HCT116 (cell line): ENCODE measurements at regions not wholly inside any gene's neighbourhood (a gene's known extent, or its start where the extent isn't known, plus 50 kb on each side); places are given as distances from the start of the nearest gene placed in this dataset.

Experiments
- ATAC-seq: fragments of 200-7000 bp; cut with Tn5 transposase; 2 replicates; pipeline ENCODE4 v1.9.1; 2020; ENCODE audit warnings: mild to moderate bottlenecking, moderate library complexity
- BruUV-seq: library from RNA; stranded (reverse); fragments of 400-500 nt; replicated peaks from 2 replicates; lab custom pipeline; 2021; lab: Mats Ljungman, UMichigan
- CTCF ChIA-PET: fragments of 300-600 bp; sonication (Branson Sonifier 250); formaldehyde crosslinking; loops from one replicate; lab custom pipeline; 2021; ENCODE audit warnings: antibody characterized with exemption; lab: Charles Lee
- POLR2A ChIA-PET: fragments of 300-600, 350-600 bp; sonication (Branson Sonifier 250); formaldehyde crosslinking; loops from one replicate; lab custom pipeline; 2021; ENCODE audit warnings: antibody characterized with exemption; lab: Charles Lee
- RAD21 ChIA-PET, 2 experiments: fragments of 300-600 bp; sonication (Branson Sonifier 250); formaldehyde crosslinking; loops; one replicate each; lab custom pipeline; 2023; ENCODE audit warnings: low total read pairs in 2 of 2; ENCODE audit not compliant: uncharacterized antibody in 2 of 2, unreplicated experiment in 2 of 2, low non-redundant PET in 1 of 2; lab: Charles Lee
- DNase-seq: peaks from one replicate; pipeline ENCODE4 v3.0.0-alpha.2; 2010; ENCODE audit warnings: low read depth, low spot score
- H2AFZ ChIP-seq: fragments of 200-600 bp; shearing (Covaris generic), sonication (generic); 2 replicates; pipeline ENCODE4 v1.6.1; 2017; ENCODE audit warnings: low read depth, mixed run types, mixed read lengths, antibody characterized with exemption, low read length; ENCODE audit not compliant: poor library complexity, severe bottlenecking
- H3K27ac ChIP-seq: 2 replicates; pipeline ENCODE4 v1.5.1; 2012; ENCODE audit warnings: low read depth, low read length
- H3K27me3 ChIP-seq: fragments of 200-600 bp; sonication (generic); 2 replicates; pipeline ENCODE4 v1.6.1; 2016; ENCODE audit warnings: mixed run types, low read length, mixed read lengths; ENCODE audit not compliant: insufficient read depth
- H3K36me3 ChIP-seq, 2 experiments: fragments of 200-500 bp in 1 of 2; fragments of 200-600 bp in 1 of 2; sonication (Bioruptor generic) in 1 of 2; sonication (generic) in 1 of 2; 2 replicates each; pipeline versions ENCODE4 v1.5.1 to v1.6.1; 2014 to 2016; ENCODE audit warnings: low read length in 2 of 2, inconsistent platforms in 1 of 2, mixed read lengths in 1 of 2, mixed run types in 1 of 2; ENCODE audit not compliant: insufficient read depth in 2 of 2, control insufficient read depth in 1 of 2
- H3K4me1 ChIP-seq, 2 experiments: fragments of 200-600 bp in 1 of 2; sonication (generic) in 1 of 2; 2 replicates each; pipeline versions ENCODE4 v1.5.1 to v1.6.1; 2012 to 2017; ENCODE audit warnings: low read length in 2 of 2, inconsistent platforms in 1 of 2, mild to moderate bottlenecking in 1 of 2, mixed read lengths in 1 of 2, mixed run types in 1 of 2, moderate library complexity in 1 of 2; ENCODE audit not compliant: insufficient read depth in 2 of 2, control insufficient read depth in 1 of 2
- H3K4me2 ChIP-seq: fragments of 200-600 bp; sonication (generic); 2 replicates; pipeline ENCODE4 v1.6.1; 2017; ENCODE audit warnings: mixed run types, low read length, mixed read lengths
- H3K4me3 ChIP-seq, 2 experiments: fragments of 200-600 bp in 1 of 2; sonication (generic) in 1 of 2; replicated peaks in 1 of 2; 2 replicates each; pipeline ENCODE4 v1.5.1; 2011 to 2016; ENCODE audit warnings: low read length in 2 of 2, control low read depth in 1 of 2, low read depth in 1 of 2, mild to moderate bottlenecking in 1 of 2, mixed read lengths in 1 of 2, mixed run types in 1 of 2
- H3K79me2 ChIP-seq: fragments of 200-600 bp; sonication (generic); 2 replicates; pipeline ENCODE4 v1.6.1; 2017; ENCODE audit warnings: mild to moderate bottlenecking, mixed run types, low read length, moderate library complexity, mixed read lengths; ENCODE audit not compliant: insufficient read depth
- H3K9ac ChIP-seq: fragments of 200-600 bp; sonication (generic); 2 replicates; pipeline ENCODE4 v1.6.1; 2016; ENCODE audit warnings: low read length, mixed read lengths
- H3K9me2 ChIP-seq: fragments of 200-600 bp; sonication (generic), shearing (Covaris generic); 2 replicates; pipeline ENCODE4 v1.6.1; 2017; ENCODE audit warnings: mixed run types, mild to moderate bottlenecking, moderate library complexity; ENCODE audit not compliant: insufficient read depth
- H3K9me3 ChIP-seq, 2 experiments: fragments of 200-500 bp in 1 of 2; fragments of 200-600 bp in 1 of 2; sonication (Bioruptor generic) in 1 of 2; sonication (generic) in 1 of 2; 2 replicates each; pipeline ENCODE4 v1.6.1; 2014 to 2017; ENCODE audit warnings: low read length in 2 of 2, mixed read lengths in 2 of 2, inconsistent platforms in 1 of 2, low read depth in 1 of 2, mild to moderate bottlenecking in 1 of 2, mixed run types in 1 of 2, moderate library complexity in 1 of 2; ENCODE audit not compliant: control insufficient read depth in 1 of 2, insufficient read depth in 1 of 2
- H4K20me1 ChIP-seq: fragments of 200-600 bp; sonication (generic), shearing (Covaris generic); 2 replicates; pipeline ENCODE4 v1.6.1; 2017; ENCODE audit warnings: mixed run types, mild to moderate bottlenecking, moderate library complexity; ENCODE audit not compliant: insufficient read depth
- CEBPB ChIP-seq: IDR thresholded peaks from 2 replicates; pipeline ENCODE4 v1.6.1; 2012; ENCODE audit warnings: low read depth
- CTCF ChIP-seq, 3 experiments: fragments of 200-600 bp in 1 of 3; sonication (generic) in 1 of 3; IDR thresholded peaks in 2 of 3; conservative IDR thresholded peaks in 1 of 3; 2 replicates each; pipeline ENCODE4 v1.5.1; 2012 to 2017; ENCODE audit warnings: low read depth in 2 of 3, low read length in 2 of 3, antibody characterized with exemption in 1 of 3, borderline replicate concordance in 1 of 3, control low read depth in 1 of 3, mild to moderate bottlenecking in 1 of 3, mixed read lengths in 1 of 3, mixed run types in 1 of 3, moderate library complexity in 1 of 3; ENCODE audit not compliant: insufficient read depth in 1 of 3
- EGR1 ChIP-seq: IDR thresholded peaks from 2 replicates; pipeline ENCODE4 v1.6.1; 2012; ENCODE audit warnings: low read depth
- ELF1 ChIP-seq: IDR thresholded peaks from 2 replicates; pipeline ENCODE4 v1.6.1; 2012; ENCODE audit warnings: low read depth, borderline replicate concordance
- EZH2 ChIP-seq: fragments of 200-600 bp; sonication (generic); IDR thresholded peaks from 2 replicates; pipeline ENCODE4 v1.6.1; 2017; ENCODE audit warnings: antibody characterized with exemption, mixed run types
- JUND ChIP-seq: IDR thresholded peaks from 2 replicates; pipeline ENCODE4 v1.6.1; 2012
- RAD21 ChIP-seq: IDR thresholded peaks from 2 replicates; pipeline ENCODE4 v1.6.1; 2012; ENCODE audit warnings: low read depth, mild to moderate bottlenecking
- REST ChIP-seq: IDR thresholded peaks from 2 replicates; pipeline ENCODE4 v1.6.1; 2012; ENCODE audit warnings: low read depth
- SP1 ChIP-seq: IDR thresholded peaks from 2 replicates; pipeline ENCODE4 v1.6.1; 2012; ENCODE audit warnings: low read depth
- SRF ChIP-seq: IDR thresholded peaks from 2 replicates; pipeline ENCODE4 v1.6.1; 2012; ENCODE audit warnings: low read depth
- YY1 ChIP-seq: IDR thresholded peaks from 2 replicates; pipeline ENCODE4 v1.6.1; 2011; ENCODE audit warnings: low read length, low read depth, moderate library complexity, mild to moderate bottlenecking; ENCODE audit not compliant: insufficient replicate concordance; ENCODE audit errors: extremely low read depth
- ZBTB33 ChIP-seq: IDR thresholded peaks from 2 replicates; pipeline ENCODE4 v1.6.1; 2011; ENCODE audit warnings: mild to moderate bottlenecking, low read length, moderate library complexity; ENCODE audit not compliant: insufficient replicate concordance; ENCODE audit errors: extremely low read depth
- ZFX ChIP-seq: fragments of 450-650 bp; IDR thresholded peaks from 2 replicates; pipeline ENCODE4 v1.6.1; 2017
- intact Hi-C: fragments of 100-400 bp; cut with micrococcal nuclease; formaldehyde crosslinking; loops from 2 replicates; pipeline ENCODE4 v1.10.0; 2022

- CTCF ChIA-PET: no interaction called here
- intact Hi-C loops: no loop called here
- Histone ChIP-seq H3K36me3 (no peaks in the 10 kb centered on the region), H3K27me3 (no peaks in the 10 kb centered on the region), H3K4me1 (no peaks in the 10 kb centered on the region), H3K27ac (no peak overlapping the region), H2AFZ (no peak overlapping the region), H3K9ac (no peak overlapping the region), H3K9me2 (no peaks in the 10 kb centered on the region), H3K79me2 (no peaks in the 10 kb centered on the region), H3K9me3 (peaks cover 3 to 22% of the 10 kb centered on the region in 2 experiments; a peak in 2 of 4 replicates), H3K4me3 (no peak overlapping the region), H3K4me2 (no peak overlapping the region), H4K20me1 (no peaks in the 10 kb centered on the region)
- no peak for TF ChIP-seq EZH2
- no peak for TF ChIP-seq SP1
- TF ChIP-seq ZFX: no peak
- TF ChIP-seq JUND: no peak
- TF ChIP-seq RAD21: no peak
- no peak for TF ChIP-seq CEBPB
- TF ChIP-seq SRF: no peak
- TF ChIP-seq EGR1: no peak
- no peak for TF ChIP-seq ELF1
- TF ChIP-seq CTCF (IDR thresholded peaks at IDR 0.05 in 2 of 3, conservative IDR thresholded peaks at IDR 0.05 in 1 of 3; ENCODE audit: borderline replicate concordance in 1 of 3, insufficient read depth in 1 of 3, low read depth in 2 of 3, low read length in 2 of 3): no peak
- no peak for ATAC-seq
- RAD21 ChIA-PET: no interaction called here
- POLR2A ChIA-PET: no interaction called here
- no TSS peak for BruUV-seq
- DNase-seq: no peak
These were observed 989.0 kb downstream of the CDH11 start for GRCh38 chr16:64132759-64133361.

GRCh38 chr16:64132190-64132589 lies 989.7 kb downstream of the CDH11 start:
- Histone ChIP-seq H2AFZ (no peak overlapping the region), H3K27me3 (no peaks in the 10 kb centered on the region), H3K9ac (no peak overlapping the region), H4K20me1 (no peaks in the 10 kb centered on the region), H3K4me3 (no peak overlapping the region), H3K4me1 (no peaks in the 10 kb centered on the region), H3K9me2 (no peaks in the 10 kb centered on the region), H3K36me3 (no peaks in the 10 kb centered on the region), H3K79me2 (no peaks in the 10 kb centered on the region), H3K27ac (no peak overlapping the region), H3K9me3 (peaks cover 3 to 19% of the 10 kb centered on the region in 2 experiments; a peak in 2 of 4 replicates), H3K4me2 (no peak overlapping the region)
- intact Hi-C loops: no loop called here
- ChIA-PET RAD21 (no interaction called here), CTCF (no interaction called here), POLR2A (no interaction called here)
- ATAC-seq (no peak), DNase-seq (no peak)
- BruUV-seq: no TSS peak
- no peak for TF ChIP-seq CEBPB
- TF ChIP-seq ZBTB33: no peak
- TF ChIP-seq YY1: no peak
- no peak for TF ChIP-seq EGR1
- no peak for TF ChIP-seq REST
- no peak for TF ChIP-seq ZFX
